Sigmoid colon (tissue), 4 donors: ENCODE measurements at regions not wholly inside any gene's neighbourhood (a gene's known extent, or its start where the extent isn't known, plus 50 kb on each side); places are given as distances from the start of the nearest gene placed in this dataset.

ENCODE experiments used
- CTCF ChIP-seq, 4 experiments: fragments of 450-650 bp in 3 of 4; fragments of 200-600 bp in 1 of 4; IDR thresholded peaks; one replicate each; pipeline ENCODE4 v1.5.1; 2016 to 2019; ENCODE audit warnings: antibody characterized with exemption in 4 of 4, mild to moderate bottlenecking in 3 of 4, moderate library complexity in 2 of 4
- EP300 ChIP-seq, 4 donors: sonication (generic); formaldehyde crosslinking; IDR thresholded peaks; one replicate each; pipeline ENCODE4 v1.6.1; 2017; ENCODE audit warnings: antibody characterized with exemption in 4 of 4

DNA sequence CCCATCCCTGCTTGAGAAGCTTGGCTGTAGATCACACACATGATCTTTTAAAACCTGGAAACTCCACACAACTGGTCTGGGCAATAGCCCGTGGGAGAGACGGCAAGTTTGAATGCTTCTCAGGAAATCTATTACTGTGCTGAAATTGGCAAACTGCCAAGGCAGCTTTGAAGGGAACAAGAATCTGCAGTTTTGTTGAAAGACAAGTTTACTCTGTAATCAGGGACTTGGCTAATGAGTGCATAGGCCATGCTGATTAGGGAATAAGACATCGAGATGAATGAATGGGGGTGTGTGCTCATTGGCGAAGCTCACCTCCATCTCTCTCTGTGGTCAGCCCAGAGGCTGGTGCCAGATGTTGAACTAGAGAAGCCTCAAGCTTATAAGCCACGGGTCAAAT, 218.8 kb downstream of the HIPK3 start:
- TF ChIP-seq CTCF (IDR thresholded peaks at IDR 0.05) (no peak), EP300 (IDR thresholded peaks at IDR 0.05) (no peak)
